ENCODE measurements at regions not wholly inside any gene's neighbourhood (a gene's known extent, or its start where the extent isn't known, plus 50 kb on each side); places are given as distances from the start of the nearest gene placed in this dataset.
A peak's percentile ranks its signal among the peaks of the same experiment; 100 is the strongest.

GRCh38 chr21:27673581-27673980 lies 706.7 kb upstream of the ADAMTS5 start:
- no peak for TF ChIP-seq CTCF (IDR thresholded peaks at IDR 0.05; ENCODE audit: low read depth, low read length)
- Histone ChIP-seq H3K27ac (no peak overlapping the region), H3K4me1 (ENCODE audit: low read depth) (no peaks in the 10 kb centered on the region)

GRCh38 chr21:27671207-27671606 lies 704.3 kb upstream of the ADAMTS5 start:
- H3K27ac ChIP-seq: no peak overlapping the region
- TF ChIP-seq CTCF (IDR thresholded peaks at IDR 0.05; ENCODE audit: low read depth, low read length): no peak
- H3K27me3 ChIP-seq: no peaks in the 10 kb centered on the region
- H3K9me3 ChIP-seq (ENCODE audit: low read depth): no peaks in the 10 kb centered on the region
- no peak for DNase-seq (ENCODE audit: low read depth in 1 of 2, low spot score in 1 of 2)
- H3K36me3 ChIP-seq: no peaks in the 10 kb centered on the region
- H3K4me3 ChIP-seq: no peak overlapping the region
- H3K4me1 ChIP-seq (ENCODE audit: low read depth): no peaks in the 10 kb centered on the region

More at GRCh38 chr21:27673581-27673980, 706.7 kb upstream of the ADAMTS5 start:
- Histone ChIP-seq H3K9me3 (ENCODE audit: low read depth) (no peaks in the 10 kb centered on the region), H3K27me3 (no peaks in the 10 kb centered on the region), H3K4me3 (no peak overlapping the region), H3K36me3 (no peaks in the 10 kb centered on the region)
- no peak for DNase-seq (ENCODE audit: low read depth in 1 of 2, low spot score in 1 of 2)

- DNase-seq (ENCODE audit: low read depth in 1 of 2, low spot score in 1 of 2): no peak
- no peaks in the 10 kb centered on the region for H3K9me3 ChIP-seq (ENCODE audit: low read depth)
Observed at GRCh38 chr21:27653481-27653880, 686.6 kb upstream of the ADAMTS5 start.

GRCh38 chr21:27649762-27650161 lies 682.9 kb upstream of the ADAMTS5 start:
- no peak for DNase-seq (ENCODE audit: low read depth in 1 of 2, low spot score in 1 of 2)
- Histone ChIP-seq H3K4me1 (ENCODE audit: low read depth) (no peaks in the 10 kb centered on the region), H3K9me3 (ENCODE audit: low read depth) (no peaks in the 10 kb centered on the region), H3K27me3 (no peaks in the 10 kb centered on the region), H3K36me3 (no peaks in the 10 kb centered on the region), H3K4me3 (no peak overlapping the region), H3K27ac (no peak overlapping the region)
- no peak for TF ChIP-seq CTCF (IDR thresholded peaks at IDR 0.05; ENCODE audit: low read depth, low read length)

More at GRCh38 chr21:27653481-27653880, 686.6 kb upstream of the ADAMTS5 start:
- H3K36me3 ChIP-seq: no peaks in the 10 kb centered on the region
- TF ChIP-seq CTCF (IDR thresholded peaks at IDR 0.05; ENCODE audit: low read depth, low read length): no peak
- H3K27ac ChIP-seq: no peak overlapping the region
- no peak overlapping the region for H3K4me3 ChIP-seq
- H3K27me3 ChIP-seq: no peaks in the 10 kb centered on the region
- H3K4me1 ChIP-seq (ENCODE audit: low read depth): no peaks in the 10 kb centered on the region

DNA sequence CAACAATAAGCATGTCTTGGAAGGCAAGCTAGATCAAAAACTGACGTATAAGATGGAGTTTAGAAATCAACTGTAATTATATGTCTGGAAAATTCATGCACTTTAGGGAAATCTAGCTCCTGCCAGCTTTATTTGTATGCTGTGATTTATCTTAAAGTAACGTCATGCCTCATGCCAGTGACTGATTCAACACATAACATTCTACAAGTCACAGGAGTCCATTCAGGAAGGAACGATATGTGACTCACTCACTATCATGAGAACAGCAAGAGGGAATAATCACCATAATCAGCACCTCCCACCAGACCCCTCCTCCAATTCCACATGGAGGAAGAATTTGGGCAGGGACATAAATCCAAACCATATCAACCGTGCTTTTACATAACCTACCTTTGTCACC lies 682.4 kb upstream of the ADAMTS5 start:
- DNase-seq (ENCODE audit: low read depth in 1 of 2, low spot score in 1 of 2): peak in 1 of 2 donors; percentile 81
- no peaks in the 10 kb centered on the region for H3K4me1 ChIP-seq (ENCODE audit: low read depth)
- no peaks in the 10 kb centered on the region for H3K36me3 ChIP-seq
- no peaks in the 10 kb centered on the region for H3K9me3 ChIP-seq (ENCODE audit: low read depth)
- no peak overlapping the region for H3K27ac ChIP-seq
- H3K4me3 ChIP-seq: no peak overlapping the region
- no peaks in the 10 kb centered on the region for H3K27me3 ChIP-seq
- TF ChIP-seq CTCF (IDR thresholded peaks at IDR 0.05; ENCODE audit: low read depth, low read length): no peak

- Histone ChIP-seq H3K9me3 (ENCODE audit: low read depth) (no peaks in the 10 kb centered on the region), H3K27ac (no peak overlapping the region), H3K27me3 (no peaks in the 10 kb centered on the region), H3K36me3 (no peaks in the 10 kb centered on the region), H3K4me1 (ENCODE audit: low read depth) (no peaks in the 10 kb centered on the region), H3K4me3 (no peak overlapping the region)
- peak in 1 of 2 donors; percentile 81 for DNase-seq (ENCODE audit: low read depth in 1 of 2, low spot score in 1 of 2)
- no peak for TF ChIP-seq CTCF (IDR thresholded peaks at IDR 0.05; ENCODE audit: low read depth, low read length)
Observed at GRCh38 chr21:27648560-27648959, 681.7 kb upstream of the ADAMTS5 start.
